ENCODE measurements at regions not wholly inside any gene's neighbourhood (a gene's known extent, or its start where the extent isn't known, plus 50 kb on each side); places are given as distances from the start of the nearest gene placed in this dataset.

DNA sequence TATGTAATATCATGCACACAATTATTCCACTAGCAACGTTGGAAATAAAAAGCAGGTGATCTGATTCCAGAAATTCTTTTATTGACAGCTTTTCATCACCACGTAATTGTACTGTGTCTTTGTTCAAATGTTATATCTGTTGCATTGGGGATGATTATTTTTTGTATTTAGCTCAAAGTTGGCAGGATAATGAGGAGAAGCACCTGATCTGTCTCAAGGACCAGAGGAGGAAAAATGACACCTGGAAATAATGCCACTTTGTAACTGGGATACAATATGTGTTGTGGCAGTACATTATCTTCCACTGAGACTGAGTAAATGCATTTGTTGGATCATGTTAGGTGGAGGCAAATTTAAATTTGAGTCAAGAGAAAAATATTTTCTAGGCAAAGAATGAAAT, 1298.8 kb upstream of the CDH6 start:
- no peak overlapping the region for H3K4me3 ChIP-seq
- H3K27me3 ChIP-seq (ENCODE audit: low read depth) = no peaks in the 10 kb centered on the region
- TF ChIP-seq, protein P1, sequence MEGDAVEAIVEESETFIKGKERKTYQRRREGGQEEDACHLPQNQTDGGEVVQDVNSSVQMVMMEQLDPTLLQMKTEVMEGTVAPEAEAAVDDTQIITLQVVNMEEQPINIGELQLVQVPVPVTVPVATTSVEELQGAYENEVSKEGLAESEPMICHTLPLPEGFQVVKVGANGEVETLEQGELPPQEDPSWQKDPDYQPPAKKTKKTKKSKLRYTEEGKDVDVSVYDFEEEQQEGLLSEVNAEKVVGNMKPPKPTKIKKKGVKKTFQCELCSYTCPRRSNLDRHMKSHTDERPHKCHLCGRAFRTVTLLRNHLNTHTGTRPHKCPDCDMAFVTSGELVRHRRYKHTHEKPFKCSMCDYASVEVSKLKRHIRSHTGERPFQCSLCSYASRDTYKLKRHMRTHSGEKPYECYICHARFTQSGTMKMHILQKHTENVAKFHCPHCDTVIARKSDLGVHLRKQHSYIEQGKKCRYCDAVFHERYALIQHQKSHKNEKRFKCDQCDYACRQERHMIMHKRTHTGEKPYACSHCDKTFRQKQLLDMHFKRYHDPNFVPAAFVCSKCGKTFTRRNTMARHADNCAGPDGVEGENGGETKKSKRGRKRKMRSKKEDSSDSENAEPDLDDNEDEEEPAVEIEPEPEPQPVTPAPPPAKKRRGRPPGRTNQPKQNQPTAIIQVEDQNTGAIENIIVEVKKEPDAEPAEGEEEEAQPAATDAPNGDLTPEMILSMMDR (IDR thresholded peaks at IDR 0.05; ENCODE audit: borderline replicate concordance) = no peak
- no peak for DNase-seq
- H3K4me1 ChIP-seq = no peaks in the 10 kb centered on the region
- H3K9me3 ChIP-seq (replicated peaks) = no peaks in the 10 kb centered on the region
- intact Hi-C loops (cut with micrococcal nuclease) = no loop called here
- no peak overlapping the region for H3K27ac ChIP-seq (replicated peaks)
- H3K36me3 ChIP-seq = no peaks in the 10 kb centered on the region

DNA sequence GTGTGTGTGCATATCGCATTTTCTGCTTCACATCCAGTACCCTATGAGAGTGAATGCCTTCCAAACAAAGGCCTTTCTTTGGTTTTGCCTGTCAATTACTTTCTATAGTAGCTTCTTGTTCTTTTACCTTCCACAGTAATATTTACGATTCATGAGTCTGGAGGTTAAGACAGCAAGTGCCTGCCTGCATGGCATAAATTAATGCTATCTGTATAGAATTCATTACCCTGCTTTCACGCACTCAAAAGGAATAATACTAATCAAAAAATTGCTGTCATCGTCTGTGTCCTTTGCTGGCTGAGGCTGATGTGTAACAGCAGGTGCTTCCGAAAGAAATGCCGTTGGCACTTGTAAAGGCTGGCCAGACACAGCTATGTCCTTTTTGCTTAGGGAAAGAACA, 1304.4 kb upstream of the CDH6 start:
- no peaks in the 10 kb centered on the region for H3K27me3 ChIP-seq (ENCODE audit: low read depth)
- no peak for DNase-seq
- TF ChIP-seq, protein P1 (IDR thresholded peaks at IDR 0.05; ENCODE audit: borderline replicate concordance) = no peak
- H3K27ac ChIP-seq (replicated peaks) = no peak overlapping the region
- no peaks in the 10 kb centered on the region for H3K9me3 ChIP-seq (replicated peaks)
- no peaks in the 10 kb centered on the region for H3K4me1 ChIP-seq
- no peak overlapping the region for H3K4me3 ChIP-seq
- intact Hi-C loops (cut with micrococcal nuclease) = no loop called here
- H3K36me3 ChIP-seq = no peaks in the 10 kb centered on the region

DNA sequence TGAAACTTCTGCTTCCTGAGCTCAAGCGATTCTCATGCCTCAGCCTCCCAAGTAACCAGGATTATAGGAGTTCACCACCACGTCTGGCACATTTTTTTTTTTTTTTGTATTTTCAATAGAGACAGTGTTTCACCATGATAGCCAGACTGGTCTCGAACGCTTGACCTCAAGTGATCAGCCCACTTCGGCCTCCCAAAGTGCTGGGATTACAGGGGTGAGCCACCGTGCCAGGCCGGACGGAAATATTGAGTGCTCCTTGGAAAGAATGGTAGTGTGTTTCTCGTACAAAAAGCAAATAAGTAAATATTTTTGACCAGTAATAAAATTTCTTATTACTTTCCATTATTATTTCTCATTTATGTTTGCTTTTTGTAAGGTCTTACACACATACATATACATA, 1307.9 kb upstream of the CDH6 start:
- no peak overlapping the region for H3K27ac ChIP-seq (replicated peaks)
- H3K4me1 ChIP-seq = no peaks in the 10 kb centered on the region
- H3K27me3 ChIP-seq (ENCODE audit: low read depth) = no peaks in the 10 kb centered on the region
- H3K36me3 ChIP-seq = no peaks in the 10 kb centered on the region
- intact Hi-C loops (cut with micrococcal nuclease) = no loop called here
- no peak for DNase-seq
- H3K4me3 ChIP-seq = no peak overlapping the region
- H3K9me3 ChIP-seq (replicated peaks) = peaks cover 14% of the 10 kb centered on the region
- TF ChIP-seq, protein P1 (IDR thresholded peaks at IDR 0.05; ENCODE audit: borderline replicate concordance) = no peak

DNA sequence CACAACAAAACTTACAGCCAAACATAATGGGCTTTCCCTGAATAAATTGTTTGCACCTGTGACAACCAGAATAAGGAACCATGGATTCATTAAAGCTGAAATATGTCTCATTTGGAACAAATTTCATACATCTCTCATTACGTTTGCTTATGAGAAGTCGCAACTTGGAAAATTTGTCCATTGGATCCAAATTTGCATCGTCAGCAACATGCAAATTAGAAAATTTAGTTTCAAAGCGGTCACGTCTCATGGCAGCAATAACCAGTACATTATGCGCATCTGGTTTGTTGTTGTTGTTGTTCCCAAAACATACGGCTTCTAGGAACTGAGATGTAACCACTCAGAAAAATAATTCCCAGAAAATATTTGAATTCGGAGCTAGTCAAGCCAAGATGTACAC, 1311.5 kb upstream of the CDH6 start:
- no peaks in the 10 kb centered on the region for H3K27me3 ChIP-seq (ENCODE audit: low read depth)
- H3K9me3 ChIP-seq (replicated peaks) = peaks cover 23% of the 10 kb centered on the region
- no peak for DNase-seq
- H3K4me1 ChIP-seq = no peaks in the 10 kb centered on the region
- intact Hi-C loops (cut with micrococcal nuclease) = no loop called here
- H3K4me3 ChIP-seq = no peak overlapping the region
- H3K36me3 ChIP-seq = no peaks in the 10 kb centered on the region
- no peak overlapping the region for H3K27ac ChIP-seq (replicated peaks)
- TF ChIP-seq, protein P1 (IDR thresholded peaks at IDR 0.05; ENCODE audit: borderline replicate concordance) = no peak

DNA sequence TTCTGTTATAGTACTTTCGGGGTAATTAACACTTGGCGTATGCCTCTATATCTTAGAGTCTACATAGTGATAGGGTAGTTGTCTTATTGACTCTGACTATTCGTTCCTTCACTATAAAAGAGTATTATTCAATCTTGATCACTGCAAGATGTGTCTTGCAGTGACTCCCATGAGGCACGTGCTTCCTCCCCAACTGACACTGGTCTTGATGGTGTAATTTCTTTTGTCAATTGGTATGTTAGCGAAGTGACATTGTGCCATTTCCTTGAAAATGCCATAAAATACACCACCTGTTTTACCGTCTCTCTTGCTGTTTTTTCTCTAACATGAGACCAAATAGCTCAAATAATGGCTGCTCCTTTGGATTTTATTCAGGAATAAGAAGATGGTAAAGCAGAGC, 1314.1 kb upstream of the CDH6 start:
- no peak for DNase-seq
- intact Hi-C loops (cut with micrococcal nuclease) = no loop called here
- peaks cover 23% of the 10 kb centered on the region for H3K9me3 ChIP-seq (replicated peaks)
- no peaks in the 10 kb centered on the region for H3K36me3 ChIP-seq
- TF ChIP-seq, protein P1 (IDR thresholded peaks at IDR 0.05; ENCODE audit: borderline replicate concordance) = no peak
- H3K4me3 ChIP-seq = no peak overlapping the region
- H3K27ac ChIP-seq (replicated peaks) = no peak overlapping the region
- H3K4me1 ChIP-seq = no peaks in the 10 kb centered on the region
- no peaks in the 10 kb centered on the region for H3K27me3 ChIP-seq (ENCODE audit: low read depth)

- H3K9me3 ChIP-seq (replicated peaks) = peaks cover 23% of the 10 kb centered on the region
- H3K4me1 ChIP-seq = no peaks in the 10 kb centered on the region
- H3K27me3 ChIP-seq (ENCODE audit: low read depth) = no peaks in the 10 kb centered on the region
- H3K27ac ChIP-seq (replicated peaks) = no peak overlapping the region
- no peak overlapping the region for H3K4me3 ChIP-seq
- intact Hi-C loops (cut with micrococcal nuclease) = no loop called here
- DNase-seq = no peak
- TF ChIP-seq, protein P1 (IDR thresholded peaks at IDR 0.05; ENCODE audit: borderline replicate concordance) = no peak
- H3K36me3 ChIP-seq = no peaks in the 10 kb centered on the region
These were observed 1314.9 kb upstream of the CDH6 start for GRCh38 chr5:29878599-29878998.

All from left ventricle myocardium inferior (tissue), 1 donor.